CD1c-positive myeloid dendritic cell (primary cell): ENCODE measurements at regions not wholly inside any gene's neighbourhood (a gene's known extent, or its start where the extent isn't known, plus 50 kb on each side); places are given as distances from the start of the nearest gene placed in this dataset.

Source experiments
- DNase-seq: peaks from one replicate; pipeline ENCODE4 v3.0.0-alpha.2; 2016; ENCODE audit errors: extremely low spot score

- DNase-seq: no peak
Observed at GRCh38 chr19:30634996-30635975, 263.1 kb downstream of the ZNF536 start.

GRCh38 chr19:30634131-30634830 lies 262.1 kb downstream of the ZNF536 start:
- DNase-seq: no peak

GRCh38 chr19:30631033-30631370 lies 258.8 kb downstream of the ZNF536 start:
- no peak for DNase-seq

- DNase-seq: no peak
Observed at GRCh38 chr19:30630289-30631032, 258.3 kb downstream of the ZNF536 start.

GRCh38 chr19:30629086-30629485 lies 256.9 kb downstream of the ZNF536 start:
- no peak for DNase-seq

- no peak for DNase-seq
Observed at GRCh38 chr19:30626626-30626966, 254.4 kb downstream of the ZNF536 start.

GRCh38 chr19:30625947-30626625 lies 253.9 kb downstream of the ZNF536 start:
- DNase-seq: no peak

GRCh38 chr19:30622276-30622675 lies 250.1 kb downstream of the ZNF536 start:
- no peak for DNase-seq

- DNase-seq: no peak
Observed at GRCh38 chr19:30621326-30621920, 249.2 kb downstream of the ZNF536 start.

GRCh38 chr19:30620354-30620753 lies 248.2 kb downstream of the ZNF536 start:
- no peak for DNase-seq

GRCh38 chr19:30609656-30610270 lies 237.6 kb downstream of the ZNF536 start:
- no peak for DNase-seq

GRCh38 chr19:30608471-30608870 lies 236.3 kb downstream of the ZNF536 start:
- DNase-seq: no peak
